T-helper 2 cell treated with Interferon-gamma antibody and Interleukin-4, amounts not matched to agents 5 μg/mL and 100 μg/mL, for 36 hours (primary cell): ENCODE measurements at regions not wholly inside any gene's neighbourhood (a gene's known extent, or its start where the extent isn't known, plus 50 kb on each side); places are given as distances from the start of the nearest gene placed in this dataset.
"Not testable (repeated sequence)": the region's sequence is repeated elsewhere in the genome, so short reads cannot be mapped to it uniquely, and the experiment has no call there.

Experiments
- DNase-seq: peaks from one replicate; pipeline ENCODE4 v3.0.0; 2021; ENCODE audit warnings: low spot score
- H3K27ac Mint-ChIP-seq: one replicate; pipeline ENCODE4 v1.8.0; 2021; ENCODE audit warnings: mild to moderate bottlenecking, mixed read lengths
- H3K27me3 Mint-ChIP-seq: one replicate; pipeline ENCODE4 v1.8.0; 2021; ENCODE audit warnings: low read depth, mixed read lengths
- H3K36me3 Mint-ChIP-seq: one replicate; pipeline ENCODE4 v1.8.0; 2021; ENCODE audit warnings: low read depth, mixed read lengths
- H3K4me1 Mint-ChIP-seq: one replicate; pipeline ENCODE4 v1.8.0; 2021; ENCODE audit warnings: low read depth, mixed read lengths
- H3K4me3 Mint-ChIP-seq: one replicate; pipeline ENCODE4 v1.8.0; 2022; ENCODE audit warnings: mild to moderate bottlenecking, moderate library complexity, mixed read lengths
- H3K9me3 Mint-ChIP-seq: one replicate; pipeline ENCODE4 v1.8.0; 2021; ENCODE audit warnings: mixed read lengths

- H3K36me3 Mint-ChIP-seq: no peaks in the 10 kb centered on the region
- no peaks in the 10 kb centered on the region for H3K4me1 Mint-ChIP-seq
- no peak overlapping the region for H3K4me3 Mint-ChIP-seq
- DNase-seq: no peak
- H3K27me3 Mint-ChIP-seq: no peaks in the 10 kb centered on the region
- H3K9me3 Mint-ChIP-seq: peaks cover 40% of the 10 kb centered on the region
- H3K27ac Mint-ChIP-seq: no peak overlapping the region
These were observed 566.4 kb upstream of the SGO1 start for GRCh38 chr3:20752416-20752815.

- no peaks in the 10 kb centered on the region for H3K27me3 Mint-ChIP-seq
- H3K27ac Mint-ChIP-seq: no peak overlapping the region
- H3K9me3 Mint-ChIP-seq: peaks cover 37% of the 10 kb centered on the region
- no peaks in the 10 kb centered on the region for H3K36me3 Mint-ChIP-seq
- no peak for DNase-seq
- no peak overlapping the region for H3K4me3 Mint-ChIP-seq
- no peaks in the 10 kb centered on the region for H3K4me1 Mint-ChIP-seq
These were observed 565.3 kb upstream of the SGO1 start for GRCh38 chr3:20751296-20751695.

- H3K36me3 Mint-ChIP-seq: no peaks in the 10 kb centered on the region
- no peaks in the 10 kb centered on the region for H3K4me1 Mint-ChIP-seq
- no peak for DNase-seq
- no peak overlapping the region for H3K4me3 Mint-ChIP-seq
- peaks cover 12% of the 10 kb centered on the region for H3K9me3 Mint-ChIP-seq
- H3K27me3 Mint-ChIP-seq: no peaks in the 10 kb centered on the region
- H3K27ac Mint-ChIP-seq: no peak overlapping the region
These were observed 561.7 kb upstream of the SGO1 start for GRCh38 chr3:20747741-20748140.

GRCh38 chr3:20743553-20744321 is 557.7 kb upstream of the SGO1 start:
- Mint-ChIP-seq H3K36me3 (no peaks in the 10 kb centered on the region), H3K27me3 (no peaks in the 10 kb centered on the region), H3K27ac (no peak overlapping the region), H3K4me3 (no peak overlapping the region), H3K4me1 (no peaks in the 10 kb centered on the region), H3K9me3 (peaks cover 3% of the 10 kb centered on the region)
- DNase-seq: no peak

- Mint-ChIP-seq H3K4me3 (no peak overlapping the region), H3K27ac (no peak overlapping the region), H3K27me3 (no peaks in the 10 kb centered on the region), H3K9me3 (peaks cover 4% of the 10 kb centered on the region), H3K4me1 (no peaks in the 10 kb centered on the region), H3K36me3 (no peaks in the 10 kb centered on the region)
- no peak for DNase-seq
These were observed 557.0 kb upstream of the SGO1 start for GRCh38 chr3:20742903-20743552.

- no peaks in the 10 kb centered on the region for H3K4me1 Mint-ChIP-seq
- H3K27me3 Mint-ChIP-seq: no peaks in the 10 kb centered on the region
- H3K4me3 Mint-ChIP-seq: no peak overlapping the region
- no peaks in the 10 kb centered on the region for H3K36me3 Mint-ChIP-seq
- no peak overlapping the region for H3K27ac Mint-ChIP-seq
- H3K9me3 Mint-ChIP-seq: peaks cover 6% of the 10 kb centered on the region
- no peak for DNase-seq
These were observed 555.4 kb upstream of the SGO1 start for GRCh38 chr3:20741381-20741780.

- no peak for DNase-seq
- H3K27me3 Mint-ChIP-seq: no peaks in the 10 kb centered on the region
- H3K4me1 Mint-ChIP-seq: no peaks in the 10 kb centered on the region
- no peaks in the 10 kb centered on the region for H3K36me3 Mint-ChIP-seq
- H3K4me3 Mint-ChIP-seq: no peak overlapping the region
- H3K27ac Mint-ChIP-seq: no peak overlapping the region
- peaks cover 6% of the 10 kb centered on the region for H3K9me3 Mint-ChIP-seq
These were observed 553.8 kb upstream of the SGO1 start for GRCh38 chr3:20739814-20740213.

- Mint-ChIP-seq H3K4me1 (no peaks in the 10 kb centered on the region), H3K27ac (no peak overlapping the region), H3K27me3 (no peaks in the 10 kb centered on the region), H3K36me3 (no peaks in the 10 kb centered on the region), H3K9me3 (peaks cover 6% of the 10 kb centered on the region), H3K4me3 (no peak overlapping the region)
- DNase-seq: no peak
These were observed 550.4 kb upstream of the SGO1 start for GRCh38 chr3:20736287-20736852.

GRCh38 chr3:20729185-20729584 is 543.2 kb upstream of the SGO1 start:
- Mint-ChIP-seq H3K27me3 (no peaks in the 10 kb centered on the region), H3K36me3 (no peaks in the 10 kb centered on the region), H3K4me3 (no peak overlapping the region), H3K9me3 (peaks cover 38% of the 10 kb centered on the region), H3K27ac (no peak overlapping the region), H3K4me1 (no peaks in the 10 kb centered on the region)
- no peak for DNase-seq

GRCh38 chr3:20726786-20727185 is 540.8 kb upstream of the SGO1 start:
- DNase-seq: no peak
- no peaks in the 10 kb centered on the region for H3K36me3 Mint-ChIP-seq
- H3K9me3 Mint-ChIP-seq: peaks cover 53% of the 10 kb centered on the region
- H3K27me3 Mint-ChIP-seq: no peaks in the 10 kb centered on the region
- H3K4me3 Mint-ChIP-seq: no peak overlapping the region
- no peaks in the 10 kb centered on the region for H3K4me1 Mint-ChIP-seq
- H3K27ac Mint-ChIP-seq: no peak overlapping the region

GRCh38 chr3:20724241-20724640 is 538.2 kb upstream of the SGO1 start:
- H3K9me3 Mint-ChIP-seq: peaks cover 56% of the 10 kb centered on the region
- DNase-seq: no peak
- H3K4me3 Mint-ChIP-seq: no peak overlapping the region
- no peaks in the 10 kb centered on the region for H3K36me3 Mint-ChIP-seq
- no peaks in the 10 kb centered on the region for H3K4me1 Mint-ChIP-seq
- H3K27ac Mint-ChIP-seq: no peak overlapping the region
- no peaks in the 10 kb centered on the region for H3K27me3 Mint-ChIP-seq

GRCh38 chr3:20716425-20716824 is 530.4 kb upstream of the SGO1 start:
- DNase-seq, H3K36me3 Mint-ChIP-seq, H3K4me1 Mint-ChIP-seq, H3K4me3 Mint-ChIP-seq, H3K27me3 Mint-ChIP-seq, H3K27ac Mint-ChIP-seq: not testable (repeated sequence)
- H3K9me3 Mint-ChIP-seq: peaks cover 27% of the 10 kb centered on the region

GRCh38 chr3:20701641-20702040 is 515.6 kb upstream of the SGO1 start:
- H3K4me3 Mint-ChIP-seq: no peak overlapping the region
- no peaks in the 10 kb centered on the region for H3K4me1 Mint-ChIP-seq
- H3K27ac Mint-ChIP-seq: no peak overlapping the region
- no peak for DNase-seq
- peaks cover 29% of the 10 kb centered on the region for H3K9me3 Mint-ChIP-seq
- no peaks in the 10 kb centered on the region for H3K36me3 Mint-ChIP-seq
- H3K27me3 Mint-ChIP-seq: no peaks in the 10 kb centered on the region

GRCh38 chr3:20700714-20701113 is 514.7 kb upstream of the SGO1 start:
- no peak overlapping the region for H3K4me3 Mint-ChIP-seq
- H3K27ac Mint-ChIP-seq: no peak overlapping the region
- DNase-seq: no peak
- no peaks in the 10 kb centered on the region for H3K4me1 Mint-ChIP-seq
- peaks cover 30% of the 10 kb centered on the region for H3K9me3 Mint-ChIP-seq
- no peaks in the 10 kb centered on the region for H3K36me3 Mint-ChIP-seq
- H3K27me3 Mint-ChIP-seq: no peaks in the 10 kb centered on the region
